HepG2 (cell line): ENCODE measurements at regions not wholly inside any gene's neighbourhood (a gene's known extent, or its start where the extent isn't known, plus 50 kb on each side); places are given as distances from the start of the nearest gene placed in this dataset.

Experiments used
- ATAC-seq: fragments of 200-7000 bp; cut with Tn5 transposase; 3 replicates; pipeline ENCODE4 v1.9.1; 2020; ENCODE audit warnings: mild to moderate bottlenecking, moderate library complexity
- BruUV-seq: library from RNA; stranded (reverse); fragments of 400-500 nt; replicated peaks from 2 replicates; lab custom pipeline; 2021; lab: Mats Ljungman, UMichigan
- CTCF ChIA-PET: fragments of 300-600 bp; formaldehyde crosslinking; extraction: SDS; loops from one replicate; lab custom pipeline; 2021; ENCODE audit warnings: low total read pairs, inconsistent platforms, low intra/inter-chr PET ratio; lab: Yijun Ruan, JAX
- POLR2A ChIA-PET: fragments of 350-600 bp; sonication (Branson Sonifier 250); formaldehyde crosslinking; loops from one replicate; lab custom pipeline; 2020; ENCODE audit warnings: antibody characterized with exemption, inconsistent platforms; lab: Yijun Ruan, JAX
- DNase-seq: peaks from one replicate; pipeline ENCODE4 v3.0.0-alpha.2; 2015; ENCODE audit warnings: low spot score
- FAIRE-seq: peaks from 3 replicates; lab custom pipeline; 2011; peaks lifted over from hg19 to GRCh38; lab: Jason Lieb, UNC
- H2AFZ ChIP-seq: one replicate; pipeline ENCODE4 v1.6.1; 2011; ENCODE audit warnings: low read length, inconsistent platforms
- H3K27ac ChIP-seq: fragments of 300-600 bp; 3 replicates; pipeline ENCODE4 v1.8.0; 2011; ENCODE audit warnings: mixed run types, mild to moderate bottlenecking, mixed read lengths, low read length, inconsistent platforms; ENCODE audit not compliant: insufficient read depth; ENCODE audit errors: extremely low read length
- H3K27me3 ChIP-seq, 2 experiments: fragments of 200-600 bp in 1 of 2; 2 replicates in 1 of 2; 3 replicates in 1 of 2; pipeline versions ENCODE4 v1.6.0 to v1.8.0; 2011; ENCODE audit warnings: low read length in 2 of 2, mild to moderate bottlenecking in 2 of 2, moderate library complexity in 2 of 2, inconsistent platforms in 1 of 2; ENCODE audit not compliant: insufficient read depth in 2 of 2, control insufficient read depth in 1 of 2
- H3K36me3 ChIP-seq, 2 experiments: fragments of 200-600 bp in 1 of 2; replicated peaks in 1 of 2; 2 replicates in 1 of 2; 3 replicates in 1 of 2; pipeline versions ENCODE4 v1.5.1 to v1.8.0; 2011; ENCODE audit warnings: low read length in 2 of 2, inconsistent platforms in 1 of 2; ENCODE audit not compliant: insufficient read depth in 2 of 2, control insufficient read depth in 1 of 2
- H3K4me1 ChIP-seq: 2 replicates; pipeline ENCODE4 v1.5.1; 2012; ENCODE audit warnings: low read length, inconsistent platforms; ENCODE audit not compliant: insufficient read depth
- H3K4me2 ChIP-seq: 2 replicates; pipeline ENCODE4 v1.6.0; 2011; ENCODE audit warnings: low read depth, low read length, inconsistent platforms
- H3K4me3 ChIP-seq, 3 experiments: fragments of 200-600 bp in 1 of 3; sonication (generic), shearing (Covaris generic) in 1 of 3; replicated peaks in 1 of 3; 2 replicates each; pipeline ENCODE4 v1.5.1; 2011 to 2016; ENCODE audit warnings: low read length in 3 of 3, inconsistent platforms in 2 of 3, low read depth in 2 of 3, mild to moderate bottlenecking in 2 of 3, control low read depth in 1 of 3, mixed read lengths in 1 of 3; ENCODE audit not compliant: insufficient read depth in 1 of 3
- H3K79me2 ChIP-seq: one replicate; pipeline ENCODE4 v1.6.1; 2011; ENCODE audit warnings: low read length, inconsistent platforms; ENCODE audit not compliant: insufficient read depth
- H3K9ac ChIP-seq: 2 replicates; pipeline ENCODE4 v1.6.0; 2011; ENCODE audit warnings: mild to moderate bottlenecking, low read depth, low read length, inconsistent platforms; ENCODE audit not compliant: insufficient read depth
- H3K9me3 ChIP-seq: 2 replicates; pipeline ENCODE4 v1.5.1; 2012; ENCODE audit warnings: mild to moderate bottlenecking, low read length
- H4K20me1 ChIP-seq: 2 replicates; pipeline ENCODE4 v1.6.0; 2011; ENCODE audit warnings: inconsistent platforms, mild to moderate bottlenecking, low read length, moderate library complexity; ENCODE audit not compliant: insufficient read depth
- ATRX ChIP-seq: sonication (generic); formaldehyde crosslinking; IDR thresholded peaks from 2 replicates; pipeline ENCODE4 v1.4.0; 2020; ENCODE audit warnings: missing genetic modification reagents, borderline replicate concordance
- MAFF ChIP-seq: IDR thresholded peaks from 2 replicates; pipeline ENCODE4 v1.6.1; 2011; ENCODE audit warnings: low read depth, low read length, improper control_type of control experiment
- MAFK ChIP-seq, 2 experiments: IDR thresholded peaks in 1 of 2; conservative IDR thresholded peaks in 1 of 2; 2 replicates each; pipeline ENCODE4 v1.6.1; 2011; ENCODE audit warnings: improper control_type of control experiment in 2 of 2, low read length in 2 of 2
- MXD4 ChIP-seq: IDR thresholded peaks from 2 replicates; pipeline ENCODE4 v1.6.1; 2016; ENCODE audit warnings: mild to moderate bottlenecking, missing biosample characterization, missing genetic modification reagents
- TP53 ChIP-seq: sonication (generic); formaldehyde crosslinking; conservative IDR thresholded peaks from 2 replicates; pipeline ENCODE4 v1.4.0; 2020; ENCODE audit warnings: missing genetic modification reagents
- TRIM24 ChIP-seq: sonication (generic); formaldehyde crosslinking; IDR thresholded peaks from 2 replicates; pipeline ENCODE4 v1.8.0; 2022; ENCODE audit warnings: mild to moderate bottlenecking, missing genetic modification reagents
- WGBS: methylation state at CpG from one replicate; pipeline ENCODE4 v1.1.6; 2017; ENCODE audit warnings: low lambda C conversion rate; 5-methylcytosine and 5-hydroxymethylcytosine counted together
- in situ Hi-C: cut with HindIII; loops from 2 replicates; pipeline ENCODE4 v1.10.0; 2017; ENCODE audit warnings: low pct_unique_long_range_greater_than_20kb; ENCODE audit not compliant: extremely low pct_ligation_motif_present
- intact Hi-C: fragments of 100-400 bp; cut with micrococcal nuclease; formaldehyde crosslinking; loops from one replicate; pipeline ENCODE4 v1.10.0; 2022; ENCODE audit not compliant: unreplicated experiment
- TF ChIP-seq, protein P1 (sequence below): sonication (generic); formaldehyde crosslinking; IDR thresholded peaks from 2 replicates; pipeline ENCODE4 v1.8.0; 2022; ENCODE audit warnings: mild to moderate bottlenecking, missing genetic modification reagents
- TF ChIP-seq, protein P2 (sequence below): sonication (generic); formaldehyde crosslinking; conservative IDR thresholded peaks from 2 replicates; pipeline ENCODE4 v1.8.0; 2022; ENCODE audit warnings: mild to moderate bottlenecking, moderate library complexity, missing genetic modification reagents
- TF ChIP-seq, protein P3 (sequence below): sonication (generic); formaldehyde crosslinking; IDR thresholded peaks from 2 replicates; pipeline ENCODE4 v1.8.0; 2022; ENCODE audit warnings: missing genetic modification reagents, mild to moderate bottlenecking, moderate library complexity, borderline replicate concordance
- TF ChIP-seq, protein P4 (sequence below): IDR thresholded peaks from 2 replicates; pipeline ENCODE4 v1.6.1; 2016; ENCODE audit warnings: mild to moderate bottlenecking, missing biosample characterization, missing genetic modification reagents
- TF ChIP-seq, protein P5 (sequence below): sonication (generic); formaldehyde crosslinking; IDR thresholded peaks from 2 replicates; pipeline ENCODE4 v1.8.1; 2023; ENCODE audit warnings: mild to moderate bottlenecking, missing genetic modification reagents, borderline replicate concordance

DNA sequence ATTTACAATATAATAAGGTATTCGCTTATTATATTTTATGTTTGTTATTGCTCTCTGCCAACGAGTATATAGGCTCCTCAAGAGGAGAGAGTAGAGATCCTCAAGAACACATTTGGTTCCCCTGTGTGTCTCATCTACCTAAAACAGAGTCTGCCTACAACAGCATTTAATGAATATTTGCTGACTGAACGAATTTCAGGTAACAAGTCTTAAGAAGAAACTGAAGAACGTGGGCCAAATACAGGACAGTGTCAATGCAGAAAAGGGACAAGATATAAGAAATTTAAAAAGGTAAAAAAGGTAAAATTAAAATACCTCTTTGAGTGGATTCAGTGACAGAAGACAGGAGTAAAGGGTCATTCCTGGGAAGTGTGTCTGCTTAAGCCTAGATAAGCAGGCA, 129.2 kb downstream of the HNMT start:
- no peaks in the 10 kb centered on the region for H4K20me1 ChIP-seq
- H3K27me3 ChIP-seq, result no peaks in the 10 kb centered on the region
- no peak overlapping the region for H3K4me2 ChIP-seq
- intact Hi-C loops (loop anchor here (5.0 kb wide), 1 partner anchor 279 kb away; no protein-coding TSS in a partner anchor), in situ Hi-C loops (no loop called here)
- WGBS, result 57% methylated on average over 4 of the region's 4 CpGs
- no TSS peak for BruUV-seq
- H3K9ac ChIP-seq, result no peak overlapping the region
- DNase-seq (no peak), FAIRE-seq (no peak), ATAC-seq (no peak)
- ChIA-PET POLR2A (no interaction called here), CTCF (no interaction called here)
- H3K27ac ChIP-seq, result no peak overlapping the region
- no peaks in the 10 kb centered on the region for H3K9me3 ChIP-seq
- no peaks in the 10 kb centered on the region for H3K79me2 ChIP-seq
- TF ChIP-seq TP53 (CRISPR knock-in tag) (no peak), MAFK (conservative IDR thresholded peaks at IDR 0.05 in 1 of 2, IDR thresholded peaks at IDR 0.05 in 1 of 2; ENCODE audit: low read length in 2 of 2) (peak; percentile 95 to 97), ATRX (no peak), MAFF (peak; percentile 96)
- H2AFZ ChIP-seq, result no peak overlapping the region
- H3K36me3 ChIP-seq, result no peaks in the 10 kb centered on the region
- H3K4me1 ChIP-seq, result peaks cover 8% of the 10 kb centered on the region
- H3K4me3 ChIP-seq, result no peak overlapping the region

DNA sequence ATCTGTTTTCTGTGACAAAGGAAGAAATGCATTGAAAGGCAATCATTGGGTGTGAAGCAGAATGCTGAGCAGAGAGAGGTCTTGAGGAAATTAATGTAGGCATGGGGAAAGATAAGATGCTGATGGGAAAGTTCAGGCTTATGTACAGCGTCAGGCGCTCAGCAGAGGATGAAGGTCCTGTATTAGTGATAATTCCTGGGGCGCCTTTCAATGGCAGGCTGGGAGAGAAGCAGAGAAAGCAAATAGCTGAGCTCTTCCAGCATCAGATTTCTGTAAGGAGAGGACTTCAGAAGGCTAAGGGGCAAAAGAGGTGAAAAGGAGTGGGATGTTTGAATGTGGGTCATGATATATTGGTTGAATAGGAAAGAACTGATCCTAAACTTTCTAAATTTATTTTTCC, 129.8 kb downstream of the HNMT start:
- FAIRE-seq, result no peak
- ATAC-seq, result no peak
- H3K27ac ChIP-seq, result no peak overlapping the region
- no peaks in the 10 kb centered on the region for H3K27me3 ChIP-seq
- DNase-seq, result no peak
- intact Hi-C loops, result loop anchor here (5.0 kb wide), 1 partner anchor 278 kb away; no protein-coding TSS in a partner anchor
- no peaks in the 10 kb centered on the region for H3K36me3 ChIP-seq
- peaks cover 12% of the 10 kb centered on the region for H3K4me1 ChIP-seq
- H3K9me3 ChIP-seq, result no peaks in the 10 kb centered on the region
- in situ Hi-C loops, result no loop called here
- H3K9ac ChIP-seq, result no peak overlapping the region
- H3K4me2 ChIP-seq, result no peak overlapping the region
- POLR2A ChIA-PET, result no interaction called here
- CTCF ChIA-PET, result no interaction called here
- H2AFZ ChIP-seq, result no peak overlapping the region
- no peaks in the 10 kb centered on the region for H3K79me2 ChIP-seq
- H4K20me1 ChIP-seq, result no peaks in the 10 kb centered on the region
- H3K4me3 ChIP-seq, result no peak overlapping the region
- 96% methylated on average over 3 of the region's 3 CpGs for WGBS
- TF ChIP-seq, protein P1, sequence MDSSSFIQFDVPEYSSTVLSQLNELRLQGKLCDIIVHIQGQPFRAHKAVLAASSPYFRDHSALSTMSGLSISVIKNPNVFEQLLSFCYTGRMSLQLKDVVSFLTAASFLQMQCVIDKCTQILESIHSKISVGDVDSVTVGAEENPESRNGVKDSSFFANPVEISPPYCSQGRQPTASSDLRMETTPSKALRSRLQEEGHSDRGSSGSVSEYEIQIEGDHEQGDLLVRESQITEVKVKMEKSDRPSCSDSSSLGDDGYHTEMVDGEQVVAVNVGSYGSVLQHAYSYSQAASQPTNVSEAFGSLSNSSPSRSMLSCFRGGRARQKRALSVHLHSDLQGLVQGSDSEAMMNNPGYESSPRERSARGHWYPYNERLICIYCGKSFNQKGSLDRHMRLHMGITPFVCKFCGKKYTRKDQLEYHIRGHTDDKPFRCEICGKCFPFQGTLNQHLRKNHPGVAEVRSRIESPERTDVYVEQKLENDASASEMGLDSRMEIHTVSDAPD (CRISPR knock-in tag), result no peak
- TF ChIP-seq, protein P2, sequence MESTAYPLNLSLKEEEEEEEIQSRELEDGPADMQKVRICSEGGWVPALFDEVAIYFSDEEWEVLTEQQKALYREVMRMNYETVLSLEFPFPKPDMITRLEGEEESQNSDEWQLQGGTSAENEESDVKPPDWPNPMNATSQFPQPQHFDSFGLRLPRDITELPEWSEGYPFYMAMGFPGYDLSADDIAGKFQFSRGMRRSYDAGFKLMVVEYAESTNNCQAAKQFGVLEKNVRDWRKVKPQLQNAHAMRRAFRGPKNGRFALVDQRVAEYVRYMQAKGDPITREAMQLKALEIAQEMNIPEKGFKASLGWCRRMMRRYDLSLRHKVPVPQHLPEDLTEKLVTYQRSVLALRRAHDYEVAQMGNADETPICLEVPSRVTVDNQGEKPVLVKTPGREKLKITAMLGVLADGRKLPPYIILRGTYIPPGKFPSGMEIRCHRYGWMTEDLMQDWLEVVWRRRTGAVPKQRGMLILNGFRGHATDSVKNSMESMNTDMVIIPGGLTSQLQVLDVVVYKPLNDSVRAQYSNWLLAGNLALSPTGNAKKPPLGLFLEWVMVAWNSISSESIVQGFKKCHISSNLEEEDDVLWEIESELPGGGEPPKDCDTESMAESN (CRISPR knock-in tag), result no peak
- TF ChIP-seq, protein P3, sequence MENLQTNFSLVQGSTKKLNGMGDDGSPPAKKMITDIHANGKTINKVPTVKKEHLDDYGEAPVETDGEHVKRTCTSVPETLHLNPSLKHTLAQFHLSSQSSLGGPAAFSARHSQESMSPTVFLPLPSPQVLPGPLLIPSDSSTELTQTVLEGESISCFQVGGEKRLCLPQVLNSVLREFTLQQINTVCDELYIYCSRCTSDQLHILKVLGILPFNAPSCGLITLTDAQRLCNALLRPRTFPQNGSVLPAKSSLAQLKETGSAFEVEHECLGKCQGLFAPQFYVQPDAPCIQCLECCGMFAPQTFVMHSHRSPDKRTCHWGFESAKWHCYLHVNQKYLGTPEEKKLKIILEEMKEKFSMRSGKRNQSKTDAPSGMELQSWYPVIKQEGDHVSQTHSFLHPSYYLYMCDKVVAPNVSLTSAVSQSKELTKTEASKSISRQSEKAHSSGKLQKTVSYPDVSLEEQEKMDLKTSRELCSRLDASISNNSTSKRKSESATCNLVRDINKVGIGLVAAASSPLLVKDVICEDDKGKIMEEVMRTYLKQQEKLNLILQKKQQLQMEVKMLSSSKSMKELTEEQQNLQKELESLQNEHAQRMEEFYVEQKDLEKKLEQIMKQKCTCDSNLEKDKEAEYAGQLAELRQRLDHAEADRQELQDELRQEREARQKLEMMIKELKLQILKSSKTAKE (CRISPR knock-in tag), result no peak
- TF ChIP-seq MXD4, result no peak
- TF ChIP-seq, protein P4, sequence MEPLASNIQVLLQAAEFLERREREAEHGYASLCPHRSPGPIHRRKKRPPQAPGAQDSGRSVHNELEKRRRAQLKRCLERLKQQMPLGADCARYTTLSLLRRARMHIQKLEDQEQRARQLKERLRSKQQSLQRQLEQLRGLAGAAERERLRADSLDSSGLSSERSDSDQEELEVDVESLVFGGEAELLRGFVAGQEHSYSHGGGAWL (CRISPR knock-in tag), result no peak
- no peak for TF ChIP-seq TRIM24 (CRISPR knock-in tag)
- TF ChIP-seq, protein P5, sequence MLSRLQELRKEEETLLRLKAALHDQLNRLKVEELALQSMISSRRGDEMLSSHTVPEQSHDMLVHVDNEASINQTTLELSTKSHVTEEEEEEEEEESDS (CRISPR knock-in tag), result no peak
- BruUV-seq, result no TSS peak
